ENCODE measurements at regions not wholly inside any gene's neighbourhood (a gene's known extent, or its start where the extent isn't known, plus 50 kb on each side); places are given as distances from the start of the nearest gene placed in this dataset.

DNA sequence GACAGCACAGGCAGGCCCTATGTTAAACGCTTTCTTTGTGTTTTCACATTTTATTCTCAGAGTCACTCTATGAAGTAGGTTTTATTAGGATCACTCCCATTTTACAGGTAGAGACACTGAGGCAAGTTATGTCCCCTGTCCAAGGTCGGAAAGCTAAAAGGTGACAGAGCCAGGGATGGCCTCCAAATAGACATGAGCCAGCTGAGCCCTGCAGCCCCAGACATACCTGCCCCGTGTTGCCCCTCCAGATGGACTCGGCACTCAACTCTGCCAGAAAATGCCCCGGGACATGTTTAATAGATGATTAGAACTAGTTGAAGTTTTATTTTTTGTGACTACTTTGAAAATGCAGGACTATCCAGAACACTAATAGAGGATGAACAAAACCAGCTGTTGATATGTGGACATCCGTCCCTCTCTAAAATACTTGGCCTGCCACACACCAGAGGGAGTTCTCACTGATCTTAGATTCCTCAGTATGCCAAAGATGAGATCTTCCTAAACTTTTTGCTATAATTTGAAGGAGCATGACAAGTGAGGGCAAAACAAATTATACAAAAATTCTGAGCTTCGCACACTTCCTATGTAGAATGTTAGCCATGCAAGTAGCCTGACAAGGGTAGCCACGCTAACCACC, 258.6 kb upstream of the ADAMTS16 start:
- TF ChIP-seq CTCF (IDR thresholded peaks at IDR 0.05; ENCODE audit: insufficient read depth, low read length) (no peak), GABPA (IDR thresholded peaks at IDR 0.05; ENCODE audit: low read depth) (no peak), POLR2AphosphoS5 (IDR thresholded peaks at IDR 0.05; ENCODE audit: low read depth) (no peak)
